HEK293 (cell line): ENCODE measurements at regions not wholly inside any gene's neighbourhood (a gene's known extent, or its start where the extent isn't known, plus 50 kb on each side); places are given as distances from the start of the nearest gene placed in this dataset.

Experiments used
- CTCF ChIA-PET: fragments of 350-600 bp; formaldehyde crosslinking; extraction: SDS; loops from one replicate; lab custom pipeline; 2021; ENCODE audit warnings: antibody characterized with exemption; lab: Yijun Ruan, JAX
- POLR2A ChIA-PET: fragments of 300-600 bp; formaldehyde crosslinking; extraction: SDS; loops from one replicate; lab custom pipeline; 2020; ENCODE audit warnings: antibody characterized with exemption, inconsistent platforms; lab: Yijun Ruan, JAX
- H3K27ac ChIP-seq: fragments of 200-500 bp; sonication (Bioruptor generic); 2 replicates; pipeline ENCODE4 v1.5.1; 2014; ENCODE audit warnings: low read depth, low read length, control low read depth, inconsistent platforms; ENCODE audit errors: extremely low read depth
- H3K36me3 ChIP-seq, 2 experiments: fragments of 200-500 bp in 1 of 2; sonication (Bioruptor generic) in 1 of 2; 1 replicate in 1 of 2; 2 replicates in 1 of 2; pipeline ENCODE4 v1.5.1; 2014 to 2017; ENCODE audit warnings: inconsistent platforms in 2 of 2, low read length in 2 of 2; ENCODE audit not compliant: control insufficient read depth in 2 of 2, insufficient read depth in 1 of 2
- H3K4me1 ChIP-seq: fragments of 200-500 bp; sonication (Bioruptor generic); 2 replicates; pipeline ENCODE4 v1.5.1; 2014; ENCODE audit warnings: mild to moderate bottlenecking, low read length, inconsistent platforms; ENCODE audit not compliant: control insufficient read depth, insufficient read depth
- H3K4me3 ChIP-seq: 2 replicates; pipeline ENCODE4 v1.5.1; 2011; ENCODE audit warnings: low read depth, mild to moderate bottlenecking, control low read depth, low read length, moderate library complexity
- H3K9me3 ChIP-seq: fragments of 200-500 bp; sonication (Bioruptor generic); 2 replicates; pipeline ENCODE4 v1.5.1; 2014; ENCODE audit warnings: low read depth, low read length, inconsistent platforms; ENCODE audit not compliant: control insufficient read depth, insufficient read depth
- ATF2 ChIP-seq: fragments of 450-650 bp; formaldehyde crosslinking; IDR thresholded peaks from 2 replicates; pipeline ENCODE4 v1.5.1; 2016; ENCODE audit warnings: missing biosample characterization, missing genetic modification characterization, low read depth
- FEZF1 ChIP-seq: fragments of 450-650 bp; formaldehyde crosslinking; IDR thresholded peaks from 2 replicates; pipeline ENCODE4 v1.5.1; 2016; ENCODE audit warnings: missing biosample characterization, missing genetic modification characterization
- OSR2 ChIP-seq: fragments of 450-650 bp; formaldehyde crosslinking; IDR thresholded peaks from 2 replicates; pipeline ENCODE4 v1.5.1; 2016; ENCODE audit warnings: missing biosample characterization, missing genetic modification characterization
- SCRT1 ChIP-seq: fragments of 450-650 bp; formaldehyde crosslinking; IDR thresholded peaks from 2 replicates; pipeline ENCODE4 v1.5.1; 2016; ENCODE audit warnings: missing biosample characterization, missing genetic modification characterization, borderline replicate concordance
- TCF7L2 ChIP-seq: IDR thresholded peaks from 2 replicates; pipeline ENCODE4 v1.6.1; 2011; ENCODE audit warnings: low read depth, mild to moderate bottlenecking, inconsistent platforms, low read length, moderate library complexity, borderline replicate concordance
- YY1 ChIP-seq: fragments of 450-650 bp; formaldehyde crosslinking; IDR thresholded peaks from 2 replicates; pipeline ENCODE4 v1.5.1; 2018; ENCODE audit warnings: missing biosample characterization, missing genetic modification characterization
- ZBTB17 ChIP-seq: fragments of 450-650 bp; formaldehyde crosslinking; IDR thresholded peaks from 2 replicates; pipeline ENCODE4 v1.5.1; 2016; ENCODE audit warnings: missing biosample characterization, missing genetic modification characterization
- ZBTB26 ChIP-seq: fragments of 450-650 bp; formaldehyde crosslinking; optimal IDR thresholded peaks from 2 replicates; pipeline ENCODE3; 2016; ENCODE audit warnings: missing biosample characterization, mild to moderate bottlenecking, missing genetic modification characterization
- ZBTB48 ChIP-seq: fragments of 450-650 bp; formaldehyde crosslinking; IDR thresholded peaks from 2 replicates; pipeline ENCODE4 v1.5.1; 2016; ENCODE audit warnings: missing biosample characterization, missing genetic modification characterization
- ZFHX2 ChIP-seq: fragments of 450-650 bp; formaldehyde crosslinking; conservative IDR thresholded peaks from 2 replicates; pipeline ENCODE4 v1.5.1; 2016; ENCODE audit warnings: missing biosample characterization, missing genetic modification characterization
- ZIC2 ChIP-seq: fragments of 450-650 bp; formaldehyde crosslinking; IDR thresholded peaks from 2 replicates; pipeline ENCODE4 v1.5.1; 2016; ENCODE audit warnings: missing biosample characterization, missing genetic modification characterization
- ZNF112 ChIP-seq: fragments of 450-650 bp; formaldehyde crosslinking; IDR thresholded peaks from 2 replicates; pipeline ENCODE4 v1.5.0; 2017; ENCODE audit warnings: missing biosample characterization, missing genetic modification characterization
- ZNF146 ChIP-seq: fragments of 450-650 bp; formaldehyde crosslinking; IDR thresholded peaks from 2 replicates; pipeline ENCODE4 v1.5.1; 2016; ENCODE audit warnings: missing biosample characterization, missing genetic modification characterization
- ZNF174 ChIP-seq: fragments of 450-650 bp; formaldehyde crosslinking; IDR thresholded peaks from 2 replicates; pipeline ENCODE4 v1.5.0; 2017; ENCODE audit warnings: missing biosample characterization, mild to moderate bottlenecking, missing genetic modification characterization
- ZNF24 ChIP-seq: fragments of 450-650 bp; formaldehyde crosslinking; IDR thresholded peaks from 2 replicates; pipeline ENCODE4 v1.5.1; 2016; ENCODE audit warnings: missing biosample characterization, missing genetic modification characterization
- ZNF335 ChIP-seq: fragments of 450-650 bp; formaldehyde crosslinking; conservative IDR thresholded peaks from 2 replicates; pipeline ENCODE4 v1.5.1; 2016; ENCODE audit warnings: missing biosample characterization, missing genetic modification characterization
- ZNF501 ChIP-seq: fragments of 450-650 bp; formaldehyde crosslinking; IDR thresholded peaks from 2 replicates; pipeline ENCODE4 v1.5.1; 2016; ENCODE audit warnings: missing biosample characterization, missing genetic modification characterization
- ZNF529 ChIP-seq: fragments of 450-650 bp; formaldehyde crosslinking; IDR thresholded peaks from 2 replicates; pipeline ENCODE4 v1.5.1; 2017; ENCODE audit warnings: missing genetic modification characterization, missing biosample characterization; ENCODE audit not compliant: insufficient replicate concordance
- ZNF560 ChIP-seq: fragments of 450-650 bp; formaldehyde crosslinking; IDR thresholded peaks from 2 replicates; pipeline ENCODE4 v1.5.1; 2017; ENCODE audit warnings: missing biosample characterization, missing genetic modification characterization, borderline replicate concordance
- ZNF629 ChIP-seq: fragments of 450-650 bp; formaldehyde crosslinking; IDR thresholded peaks from 2 replicates; pipeline ENCODE4 v1.5.1; 2017; ENCODE audit warnings: missing biosample characterization, missing genetic modification characterization
- ZNF704 ChIP-seq: fragments of 450-650 bp; formaldehyde crosslinking; IDR thresholded peaks from 2 replicates; pipeline ENCODE4 v1.5.1; 2016; ENCODE audit warnings: missing biosample characterization, missing genetic modification characterization
- ZNF76 ChIP-seq: fragments of 450-650 bp; formaldehyde crosslinking; IDR thresholded peaks from 2 replicates; pipeline ENCODE4; 2016; ENCODE audit warnings: low read depth, missing biosample characterization, missing genetic modification characterization, borderline replicate concordance
- TF ChIP-seq, protein P1 (sequence below): fragments of 450-650 bp; formaldehyde crosslinking; IDR thresholded peaks from 2 replicates; pipeline ENCODE4 v1.5.1; 2016; ENCODE audit warnings: missing biosample characterization, missing genetic modification characterization
- TF ChIP-seq, protein P2 (sequence below): fragments of 450-650 bp; formaldehyde crosslinking; IDR thresholded peaks from 2 replicates; pipeline ENCODE4 v1.5.1; 2016; ENCODE audit warnings: missing biosample characterization, missing genetic modification characterization
- TF ChIP-seq, protein P3 (sequence below): fragments of 450-650 bp; formaldehyde crosslinking; IDR thresholded peaks from 2 replicates; pipeline ENCODE4 v1.5.1; 2016; ENCODE audit warnings: missing biosample characterization, missing genetic modification characterization

DNA sequence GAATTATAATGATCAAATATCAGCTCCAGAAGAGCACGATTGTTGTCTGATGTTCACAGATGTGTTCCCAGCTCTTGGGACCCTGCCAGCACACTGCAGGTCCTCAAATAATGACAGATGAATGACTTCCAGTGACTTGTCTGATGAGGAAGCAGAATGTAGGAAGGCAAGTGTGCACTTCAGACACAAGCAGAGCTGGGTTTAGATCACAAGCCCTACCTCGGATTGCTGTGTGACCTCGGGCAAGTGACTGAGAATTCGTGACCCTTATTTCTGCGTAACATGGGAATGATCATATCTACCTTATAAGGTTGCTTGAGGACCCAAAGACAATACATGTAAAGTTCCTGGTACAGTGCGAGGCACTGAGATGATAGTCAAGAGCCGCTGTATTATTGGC lies 182.2 kb downstream of the ABCC12 start:
- Histone ChIP-seq H3K36me3 (no peaks in the 10 kb centered on the region), H3K4me1 (no peaks in the 10 kb centered on the region; the same call in 1 of the 2 replicates), H3K4me3 (no peak overlapping the region), H3K27ac (no peak overlapping the region), H3K9me3 (no peaks in the 10 kb centered on the region)
- CTCF ChIA-PET, result interaction anchor here (0.6 kb wide), 1 partner anchor 866 kb away, joined by 4 read pairs; no protein-coding TSS in a partner anchor
- POLR2A ChIA-PET, result no interaction called here
- TF ChIP-seq ZNF704 (tag by site-specific recombination), result no peak
- TF ChIP-seq ZIC2 (tag by site-specific recombination), result no peak

GRCh38 chr16:47972246-47972985 lies 183.4 kb downstream of the ABCC12 start:
- CTCF ChIA-PET, result no interaction called here

DNA sequence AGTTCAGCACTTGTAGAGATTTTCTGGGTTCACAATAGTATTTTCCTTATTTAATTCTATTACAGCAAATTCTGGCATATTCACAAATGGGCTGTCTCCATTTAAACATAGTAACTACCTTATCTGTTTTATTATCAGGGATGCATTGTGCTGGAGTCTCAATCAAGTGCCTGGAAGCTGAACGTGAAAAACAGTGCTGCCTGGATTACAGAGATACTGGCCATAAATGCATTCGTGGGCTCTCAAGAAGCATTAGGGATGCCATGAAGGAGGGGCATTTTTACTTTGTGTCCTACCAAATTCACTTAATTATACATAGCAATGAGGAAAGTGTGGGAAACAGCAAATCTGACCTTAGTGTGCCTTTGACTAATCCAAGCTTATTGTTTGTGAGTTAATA lies 184.6 kb downstream of the ABCC12 start:
- Histone ChIP-seq H3K4me3 (no peak overlapping the region), H3K4me1 (no peaks in the 10 kb centered on the region), H3K9me3 (no peaks in the 10 kb centered on the region), H3K27ac (no peak overlapping the region), H3K36me3 (no peaks in the 10 kb centered on the region)
- POLR2A ChIA-PET, result no interaction called here
- CTCF ChIA-PET, result no interaction called here
- no peak for TF ChIP-seq ZBTB48 (tag by site-specific recombination)
- TF ChIP-seq, protein P1, sequence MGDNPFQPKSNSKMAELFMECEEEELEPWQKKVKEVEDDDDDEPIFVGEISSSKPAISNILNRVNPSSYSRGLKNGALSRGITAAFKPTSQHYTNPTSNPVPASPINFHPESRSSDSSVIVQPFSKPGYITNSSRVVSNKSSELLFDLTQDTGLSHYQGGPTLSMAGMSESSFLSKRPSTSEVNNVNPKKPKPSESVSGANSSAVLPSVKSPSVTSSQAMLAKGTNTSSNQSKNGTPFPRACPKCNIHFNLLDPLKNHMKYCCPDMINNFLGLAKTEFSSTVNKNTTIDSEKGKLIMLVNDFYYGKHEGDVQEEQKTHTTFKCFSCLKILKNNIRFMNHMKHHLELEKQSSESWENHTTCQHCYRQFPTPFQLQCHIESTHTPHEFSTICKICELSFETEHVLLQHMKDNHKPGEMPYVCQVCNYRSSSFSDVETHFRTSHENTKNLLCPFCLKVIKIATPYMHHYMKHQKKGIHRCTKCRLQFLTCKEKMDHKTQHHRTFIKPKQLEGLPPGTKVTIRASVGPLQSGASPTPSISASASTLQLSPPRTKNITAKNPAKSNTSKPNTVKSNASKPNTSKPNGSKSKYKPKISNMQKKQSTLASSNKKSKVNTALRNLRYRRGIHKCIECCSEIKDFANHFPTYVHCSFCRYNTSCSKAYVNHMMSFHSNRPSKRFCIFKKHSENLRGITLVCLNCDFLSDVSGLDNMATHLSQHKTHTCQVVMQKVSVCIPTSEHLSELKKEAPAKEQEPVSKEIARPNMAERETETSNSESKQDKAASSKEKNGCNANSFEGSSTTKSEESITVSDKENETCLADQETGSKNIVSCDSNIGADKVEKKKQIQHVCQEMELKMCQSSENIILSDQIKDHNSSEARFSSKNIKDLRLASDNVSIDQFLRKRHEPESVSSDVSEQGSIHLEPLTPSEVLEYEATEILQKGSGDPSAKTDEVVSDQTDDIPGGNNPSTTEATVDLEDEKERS (tag by site-specific recombination), result no peak
- TF ChIP-seq ATF2, result no peak
- TF ChIP-seq TCF7L2, result no peak
- TF ChIP-seq ZBTB17 (tag by site-specific recombination), result no peak
- no peak for TF ChIP-seq ZNF174 (tag by site-specific recombination)
- no peak for TF ChIP-seq ZNF76 (tag by site-specific recombination)

More at GRCh38 chr16:47972246-47972985, 183.4 kb downstream of the ABCC12 start:
- H3K4me1 ChIP-seq, result no peaks in the 10 kb centered on the region
- POLR2A ChIA-PET, result no interaction called here
- TF ChIP-seq ZNF24 (no peak), ZFHX2 (no peak), ZNF501 (tag by site-specific recombination) (no peak), ZNF112 (tag by site-specific recombination) (no peak), YY1 (tag by site-specific recombination) (no peak), ZBTB26 (no peak), ZNF629 (tag by site-specific recombination) (no peak), OSR2 (no peak), ZNF529 (no peak), ZNF560 (tag by site-specific recombination) (no peak), ZNF335 (tag by site-specific recombination) (no peak), SCRT1 (tag by site-specific recombination) (no peak), ZNF146 (tag by site-specific recombination) (no peak), FEZF1 (tag by site-specific recombination) (no peak)
- TF ChIP-seq, protein P2, sequence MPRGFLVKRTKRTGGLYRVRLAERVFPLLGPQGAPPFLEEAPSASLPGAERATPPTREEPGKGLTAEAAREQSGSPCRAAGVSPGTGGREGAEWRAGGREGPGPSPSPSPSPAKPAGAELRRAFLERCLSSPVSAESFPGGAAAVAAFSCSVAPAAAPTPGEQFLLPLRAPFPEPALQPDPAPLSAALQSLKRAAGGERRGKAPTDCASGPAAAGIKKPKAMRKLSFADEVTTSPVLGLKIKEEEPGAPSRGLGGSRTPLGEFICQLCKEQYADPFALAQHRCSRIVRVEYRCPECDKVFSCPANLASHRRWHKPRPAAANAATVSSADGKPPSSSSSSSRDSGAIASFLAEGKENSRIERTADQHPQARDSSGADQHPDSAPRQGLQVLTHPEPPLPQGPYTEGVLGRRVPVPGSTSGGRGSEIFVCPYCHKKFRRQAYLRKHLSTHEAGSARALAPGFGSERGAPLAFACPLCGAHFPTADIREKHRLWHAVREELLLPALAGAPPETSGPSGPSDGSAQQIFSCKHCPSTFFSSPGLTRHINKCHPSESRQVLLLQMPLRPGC (tag by site-specific recombination), result no peak
- TF ChIP-seq, protein P3, sequence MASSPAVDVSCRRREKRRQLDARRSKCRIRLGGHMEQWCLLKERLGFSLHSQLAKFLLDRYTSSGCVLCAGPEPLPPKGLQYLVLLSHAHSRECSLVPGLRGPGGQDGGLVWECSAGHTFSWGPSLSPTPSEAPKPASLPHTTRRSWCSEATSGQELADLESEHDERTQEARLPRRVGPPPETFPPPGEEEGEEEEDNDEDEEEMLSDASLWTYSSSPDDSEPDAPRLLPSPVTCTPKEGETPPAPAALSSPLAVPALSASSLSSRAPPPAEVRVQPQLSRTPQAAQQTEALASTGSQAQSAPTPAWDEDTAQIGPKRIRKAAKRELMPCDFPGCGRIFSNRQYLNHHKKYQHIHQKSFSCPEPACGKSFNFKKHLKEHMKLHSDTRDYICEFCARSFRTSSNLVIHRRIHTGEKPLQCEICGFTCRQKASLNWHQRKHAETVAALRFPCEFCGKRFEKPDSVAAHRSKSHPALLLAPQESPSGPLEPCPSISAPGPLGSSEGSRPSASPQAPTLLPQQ (tag by site-specific recombination), result no peak
- H3K4me3 ChIP-seq, result no peak overlapping the region
- no peak overlapping the region for H3K27ac ChIP-seq
- no peaks in the 10 kb centered on the region for H3K9me3 ChIP-seq
- no peaks in the 10 kb centered on the region for H3K36me3 ChIP-seq
